ENCODE measurements at regions not wholly inside any gene's neighbourhood (a gene's known extent, or its start where the extent isn't known, plus 50 kb on each side); places are given as distances from the start of the nearest gene placed in this dataset.

- TF ChIP-seq EZH2 (IDR thresholded peaks at IDR 0.05; ENCODE audit: low read length) = no peak
- TF ChIP-seq, protein P1, sequence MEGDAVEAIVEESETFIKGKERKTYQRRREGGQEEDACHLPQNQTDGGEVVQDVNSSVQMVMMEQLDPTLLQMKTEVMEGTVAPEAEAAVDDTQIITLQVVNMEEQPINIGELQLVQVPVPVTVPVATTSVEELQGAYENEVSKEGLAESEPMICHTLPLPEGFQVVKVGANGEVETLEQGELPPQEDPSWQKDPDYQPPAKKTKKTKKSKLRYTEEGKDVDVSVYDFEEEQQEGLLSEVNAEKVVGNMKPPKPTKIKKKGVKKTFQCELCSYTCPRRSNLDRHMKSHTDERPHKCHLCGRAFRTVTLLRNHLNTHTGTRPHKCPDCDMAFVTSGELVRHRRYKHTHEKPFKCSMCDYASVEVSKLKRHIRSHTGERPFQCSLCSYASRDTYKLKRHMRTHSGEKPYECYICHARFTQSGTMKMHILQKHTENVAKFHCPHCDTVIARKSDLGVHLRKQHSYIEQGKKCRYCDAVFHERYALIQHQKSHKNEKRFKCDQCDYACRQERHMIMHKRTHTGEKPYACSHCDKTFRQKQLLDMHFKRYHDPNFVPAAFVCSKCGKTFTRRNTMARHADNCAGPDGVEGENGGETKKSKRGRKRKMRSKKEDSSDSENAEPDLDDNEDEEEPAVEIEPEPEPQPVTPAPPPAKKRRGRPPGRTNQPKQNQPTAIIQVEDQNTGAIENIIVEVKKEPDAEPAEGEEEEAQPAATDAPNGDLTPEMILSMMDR (optimal IDR thresholded peaks at IDR 0.05 in 1 of 3, IDR thresholded peaks at IDR 0.05 in 1 of 3, conservative IDR thresholded peaks at IDR 0.05 in 1 of 3; ENCODE audit: extremely low read depth in 1 of 3, insufficient read depth in 2 of 3, low read length in 3 of 3) = no peak
- H3K36me3 ChIP-seq (ENCODE audit: control insufficient read depth in 2 of 2, extremely low read depth in 1 of 2, insufficient read depth in 2 of 2, low read length in 2 of 2) = no peaks in the 10 kb centered on the region
- H2AFZ ChIP-seq (ENCODE audit: control insufficient read depth, low read length) = no peak overlapping the region
- no peaks in the 10 kb centered on the region for H4K20me1 ChIP-seq (ENCODE audit: control insufficient read depth, extremely low read depth, insufficient read depth, low read length)
- DNase-seq (ENCODE audit: low read depth, low spot score) (no peak), FAIRE-seq (no peak)
- H3K4me3 ChIP-seq (ENCODE audit: control insufficient read depth in 2 of 3, extremely low read depth in 1 of 3, insufficient read depth in 2 of 3, low read depth in 1 of 3, low read length in 3 of 3) = no peak overlapping the region
- H3K27me3 ChIP-seq (ENCODE audit: control insufficient read depth, extremely low read depth, insufficient read depth, low read length) = peaks cover 9% of the 10 kb centered on the region
- no peak overlapping the region for H3K27ac ChIP-seq (ENCODE audit: control insufficient read depth, insufficient read depth, low read length)
- dilution Hi-C loops (cut with MboI; ENCODE audit: extremely low pct_ligation_motif_present, low sequenced_read_pairs) = no loop called here
- H3K4me1 ChIP-seq (ENCODE audit: control insufficient read depth, extremely low read depth, insufficient read depth, low read length) = no peaks in the 10 kb centered on the region
- peaks cover 2% of the 10 kb centered on the region for H3K9me3 ChIP-seq (ENCODE audit: control insufficient read depth, low read depth, low read length)
- no peaks in the 10 kb centered on the region for H3K79me2 ChIP-seq (ENCODE audit: control insufficient read depth, insufficient read depth, low read length)
- no peaks in the 10 kb centered on the region for H3K9me1 ChIP-seq (ENCODE audit: control insufficient read depth, extremely low read depth, insufficient read depth, low read length)
- H3K4me2 ChIP-seq (ENCODE audit: control insufficient read depth, extremely low read depth, insufficient read depth, low read depth, low read length) = no peak overlapping the region
- H3K9ac ChIP-seq (ENCODE audit: control insufficient read depth, extremely low read depth, insufficient read depth, low read length) = no peak overlapping the region
These were observed 86.1 kb downstream of the ADRA2C start for GRCh38 chr4:3852309-3852708.

DNA sequence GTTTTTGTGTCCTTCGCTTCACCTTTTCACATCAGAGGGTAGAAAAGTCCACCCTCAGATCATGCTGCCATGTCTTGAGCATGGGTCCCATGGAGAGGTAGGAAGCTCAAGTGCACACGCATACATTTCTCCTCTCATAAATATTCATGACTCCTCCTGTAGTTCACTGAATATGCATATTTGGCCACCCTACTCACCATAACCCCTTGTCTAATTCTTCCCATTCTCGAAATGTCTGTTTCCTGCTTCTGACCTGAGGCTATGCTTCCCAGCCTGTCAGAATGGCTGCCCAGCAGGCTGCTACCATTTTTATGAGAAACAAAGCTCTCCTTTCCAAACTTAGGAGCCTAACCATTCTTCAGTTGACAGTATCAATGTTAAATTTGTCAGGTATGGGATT is 86.5 kb downstream of the ADRA2C start:
- H3K27me3 ChIP-seq (ENCODE audit: control insufficient read depth, extremely low read depth, insufficient read depth, low read length) = peaks cover 9% of the 10 kb centered on the region
- no peaks in the 10 kb centered on the region for H3K9me1 ChIP-seq (ENCODE audit: control insufficient read depth, extremely low read depth, insufficient read depth, low read length)
- H3K9ac ChIP-seq (ENCODE audit: control insufficient read depth, extremely low read depth, insufficient read depth, low read length) = no peak overlapping the region
- no peak overlapping the region for H3K4me2 ChIP-seq (ENCODE audit: control insufficient read depth, extremely low read depth, insufficient read depth, low read depth, low read length)
- peaks cover 2% of the 10 kb centered on the region for H3K9me3 ChIP-seq (ENCODE audit: control insufficient read depth, low read depth, low read length)
- no peaks in the 10 kb centered on the region for H3K79me2 ChIP-seq (ENCODE audit: control insufficient read depth, insufficient read depth, low read length)
- no peak overlapping the region for H3K27ac ChIP-seq (ENCODE audit: control insufficient read depth, insufficient read depth, low read length)
- dilution Hi-C loops (cut with MboI; ENCODE audit: extremely low pct_ligation_motif_present, low sequenced_read_pairs) = no loop called here
- H4K20me1 ChIP-seq (ENCODE audit: control insufficient read depth, extremely low read depth, insufficient read depth, low read length) = no peaks in the 10 kb centered on the region
- no peaks in the 10 kb centered on the region for H3K36me3 ChIP-seq (ENCODE audit: control insufficient read depth in 2 of 2, extremely low read depth in 1 of 2, insufficient read depth in 2 of 2, low read length in 2 of 2)
- FAIRE-seq (no peak), DNase-seq (ENCODE audit: low read depth, low spot score) (no peak)
- TF ChIP-seq, protein P1 (optimal IDR thresholded peaks at IDR 0.05 in 1 of 3, IDR thresholded peaks at IDR 0.05 in 1 of 3, conservative IDR thresholded peaks at IDR 0.05 in 1 of 3; ENCODE audit: extremely low read depth in 1 of 3, insufficient read depth in 2 of 3, low read length in 3 of 3) = no peak
- no peak for TF ChIP-seq EZH2 (IDR thresholded peaks at IDR 0.05; ENCODE audit: low read length)
- H3K4me3 ChIP-seq (ENCODE audit: control insufficient read depth in 2 of 3, extremely low read depth in 1 of 3, insufficient read depth in 2 of 3, low read depth in 1 of 3, low read length in 3 of 3) = no peak overlapping the region
- H2AFZ ChIP-seq (ENCODE audit: control insufficient read depth, low read length) = no peak overlapping the region
- H3K4me1 ChIP-seq (ENCODE audit: control insufficient read depth, extremely low read depth, insufficient read depth, low read length) = no peaks in the 10 kb centered on the region
